Endothelial cell of umbilical vein (primary cell): ENCODE measurements at regions not wholly inside any gene's neighbourhood (a gene's known extent, or its start where the extent isn't known, plus 50 kb on each side); places are given as distances from the start of the nearest gene placed in this dataset.
A peak's percentile ranks its signal among the peaks of the same experiment; 100 is the strongest.

Source experiments
- BruUV-seq: library from RNA; stranded (reverse); fragments of 400-500 nt; replicated peaks from 2 replicates; lab custom pipeline; 2021; lab: Mats Ljungman, UMichigan
- CTCF ChIA-PET: fragments of 300-600, 350-600 bp; sonication (Branson Sonifier 250); formaldehyde crosslinking; loops from one replicate; lab custom pipeline; 2021; ENCODE audit warnings: antibody characterized with exemption, inconsistent platforms; lab: Charles Lee
- POLR2A ChIA-PET: fragments of 300-600, 350-600 bp; sonication (Branson Sonifier 250); formaldehyde crosslinking; loops from one replicate; lab custom pipeline; 2021; ENCODE audit warnings: antibody characterized with exemption, inconsistent platforms; lab: Charles Lee
- DNase-seq: peaks from one replicate; pipeline ENCODE4 v3.0.0-alpha.2; 2011; ENCODE audit warnings: low read depth, low spot score
- FAIRE-seq: peaks from 2 replicates; lab custom pipeline; 2011; peaks lifted over from hg19 to GRCh38; lab: Jason Lieb, UNC
- H2AFZ ChIP-seq: 2 replicates; pipeline ENCODE4 v1.6.0; 2012; ENCODE audit warnings: low read depth, low read length, control low read depth, inconsistent platforms
- H3K27ac ChIP-seq: 2 replicates; pipeline ENCODE4 v1.5.1; 2011; ENCODE audit warnings: low read depth, mild to moderate bottlenecking, control low read depth, low read length, moderate library complexity; ENCODE audit not compliant: insufficient read depth
- H3K27me3 ChIP-seq, 2 experiments: 2 replicates each; pipeline versions ENCODE4 v1.6.0 to v1.6.1; 2011; ENCODE audit warnings: low read length in 2 of 2, mixed read lengths in 1 of 2; ENCODE audit not compliant: control insufficient read depth in 2 of 2, insufficient read depth in 2 of 2
- H3K36me3 ChIP-seq, 2 experiments: 2 replicates in 1 of 2; 3 replicates in 1 of 2; pipeline ENCODE4 v1.5.1; 2011; ENCODE audit warnings: low read length in 2 of 2, mild to moderate bottlenecking in 1 of 2, moderate library complexity in 1 of 2; ENCODE audit not compliant: control insufficient read depth in 2 of 2, insufficient read depth in 2 of 2; ENCODE audit errors: extremely low read depth in 1 of 2
- H3K4me1 ChIP-seq: 3 replicates; pipeline ENCODE4 v1.5.1; 2011; ENCODE audit warnings: mild to moderate bottlenecking, low read length; ENCODE audit not compliant: control insufficient read depth, insufficient read depth; ENCODE audit errors: extremely low read depth
- H3K4me2 ChIP-seq: 2 replicates; pipeline ENCODE4 v1.6.1; 2011; ENCODE audit warnings: low read length, control low read depth, mixed read lengths; ENCODE audit not compliant: insufficient read depth
- H3K4me3 ChIP-seq, 3 experiments: fragments of 200-600 bp in 1 of 3; sonication (generic), shearing (Covaris generic) in 1 of 3; replicated peaks in 1 of 3; 2 replicates each; pipeline ENCODE4 v1.5.1; 2011 to 2016; ENCODE audit warnings: control low read depth in 3 of 3, low read length in 3 of 3, mild to moderate bottlenecking in 2 of 3, inconsistent platforms in 1 of 3, low read depth in 1 of 3, moderate library complexity in 1 of 3; ENCODE audit not compliant: insufficient read depth in 1 of 3
- H3K79me2 ChIP-seq: 2 replicates; pipeline ENCODE4 v1.6.0; 2012; ENCODE audit warnings: low read length, inconsistent platforms; ENCODE audit not compliant: control insufficient read depth, insufficient read depth
- H3K9ac ChIP-seq: replicated peaks from 2 replicates; pipeline ENCODE3; 2011; ENCODE audit warnings: low read length, control low read depth; ENCODE audit not compliant: insufficient read depth; ENCODE audit errors: extremely low read depth
- H3K9me1 ChIP-seq: replicated peaks from 3 replicates; pipeline ENCODE4 v1.6.0; 2011; ENCODE audit warnings: mild to moderate bottlenecking, low read length; ENCODE audit not compliant: control insufficient read depth, insufficient read depth; ENCODE audit errors: extremely low read depth
- H3K9me3 ChIP-seq: replicated peaks from 2 replicates; pipeline ENCODE4 v1.5.1; 2012; ENCODE audit warnings: low read length, inconsistent platforms; ENCODE audit not compliant: control insufficient read depth, insufficient read depth
- H4K20me1 ChIP-seq: replicated peaks from 2 replicates; pipeline ENCODE3; 2011; ENCODE audit warnings: mild to moderate bottlenecking, low read length; ENCODE audit not compliant: control insufficient read depth, insufficient read depth; ENCODE audit errors: extremely low read depth
- CTCF ChIP-seq, 2 donors: IDR thresholded peaks; 1 replicate in 1 of 2; 2 replicates in 1 of 2; pipeline ENCODE4 v1.5.1; 2011; ENCODE audit warnings: low read length in 2 of 2, mild to moderate bottlenecking in 2 of 2, moderate library complexity in 2 of 2, control low read depth in 1 of 2, inconsistent platforms in 1 of 2, low read depth in 1 of 2; ENCODE audit not compliant: insufficient read depth in 1 of 2; ENCODE audit errors: extremely low read depth in 1 of 2
- FOS ChIP-seq: IDR thresholded peaks from 2 replicates; pipeline ENCODE4 v1.6.1; 2011; ENCODE audit warnings: mild to moderate bottlenecking, low read length, moderate library complexity, borderline replicate concordance; ENCODE audit not compliant: insufficient read depth
- GATA2 ChIP-seq: IDR thresholded peaks from 2 replicates; pipeline ENCODE4 v1.7.0; 2011; ENCODE audit warnings: low read depth, mild to moderate bottlenecking, moderate library complexity, mixed read lengths, low read length; ENCODE audit not compliant: insufficient read length, insufficient read depth
- JUN ChIP-seq: IDR thresholded peaks from 2 replicates; pipeline ENCODE4 v1.6.1; 2011; ENCODE audit warnings: borderline replicate concordance, low read depth; ENCODE audit not compliant: insufficient read length, insufficient read depth
- MAX ChIP-seq: IDR thresholded peaks from 2 replicates; pipeline ENCODE4 v1.6.1; 2011; ENCODE audit not compliant: insufficient read depth, insufficient read length
- dilution Hi-C: fragments of 300-500 bp; cut with MboI; formaldehyde crosslinking; loops from one replicate; pipeline ENCODE4 v1.15.0; 2019; ENCODE audit warnings: low sequenced_read_pairs; ENCODE audit not compliant: extremely low pct_ligation_motif_present
- intact Hi-C: fragments of 100-400 bp; cut with micrococcal nuclease; formaldehyde crosslinking; loops from one replicate; pipeline ENCODE4 v1.10.0; 2022

GRCh38 chr13:73913079-73913740 lies 221.0 kb downstream of the KLF12 start:
- POLR2A ChIA-PET, result no interaction called here
- no peaks in the 10 kb centered on the region for H3K79me2 ChIP-seq

GRCh38 chr13:73911361-73911760 lies 222.8 kb downstream of the KLF12 start:
- no peak for TF ChIP-seq JUN
- TF ChIP-seq MAX, result no peak
- TF ChIP-seq CTCF (IDR thresholded peaks at IDR 0.05; ENCODE audit: extremely low read depth in 1 of 2, insufficient read depth in 1 of 2, low read depth in 1 of 2, low read length in 2 of 2), result no peak
- Histone ChIP-seq H3K9ac (no peak overlapping the region), H3K36me3 (no peaks in the 10 kb centered on the region), H3K4me3 (no peak overlapping the region), H3K9me3 (no peaks in the 10 kb centered on the region), H3K4me1 (peaks cover 8% of the 10 kb centered on the region), H3K27me3 (no peaks in the 10 kb centered on the region), H4K20me1 (no peaks in the 10 kb centered on the region), H3K4me2 (no peak overlapping the region), H3K27ac (no peak overlapping the region), H3K9me1 (no peaks in the 10 kb centered on the region), H3K79me2 (no peaks in the 10 kb centered on the region), H2AFZ (no peak overlapping the region)
- intact Hi-C loops, result no loop called here
- BruUV-seq, result no TSS peak
- ChIA-PET CTCF (no interaction called here), POLR2A (no interaction called here)
- no peak for FAIRE-seq
- no peak for DNase-seq
- dilution Hi-C loops, result no loop called here

More at GRCh38 chr13:73913079-73913740, 221.0 kb downstream of the KLF12 start:
- Histone ChIP-seq H3K27me3 (no peaks in the 10 kb centered on the region), H3K27ac (no peak overlapping the region), H3K36me3 (no peaks in the 10 kb centered on the region), H3K4me2 (peak overlapping the region; percentile 17), H2AFZ (peak overlapping the region; percentile 10), H3K9ac (no peak overlapping the region), H3K4me1 (peaks cover 8% of the 10 kb centered on the region), H3K9me3 (no peaks in the 10 kb centered on the region), H3K4me3 (no peak overlapping the region), H3K9me1 (no peaks in the 10 kb centered on the region), H4K20me1 (no peaks in the 10 kb centered on the region)
- TF ChIP-seq FOS, result peak; percentile 35
- no peak for TF ChIP-seq GATA2
- TF ChIP-seq MAX, result no peak
- dilution Hi-C loops, result no loop called here
- intact Hi-C loops, result no loop called here
- CTCF ChIA-PET, result interaction anchor here (0.8 to 1.5 kb wide), 7 partner anchors 14 to 77 kb away, joined by 3 to 6 read pairs (median 3); no protein-coding TSS in a partner anchor
- FAIRE-seq (no peak), DNase-seq (peak; percentile 27)
- no TSS peak for BruUV-seq
